ENCODE measurements at regions not wholly inside any gene's neighbourhood (a gene's known extent, or its start where the extent isn't known, plus 50 kb on each side); places are given as distances from the start of the nearest gene placed in this dataset.

GRCh38 chr2:104658904-104659591 lies 194.9 kb upstream of the POU3F3 start:
- TF ChIP-seq CTCF (conservative IDR thresholded peaks at IDR 0.05; ENCODE audit: low read depth in 2 of 2) (no peak), POLR2AphosphoS5 (IDR thresholded peaks at IDR 0.05; ENCODE audit: low read depth) (no peak), EZH2phosphoT487 (IDR thresholded peaks at IDR 0.05; ENCODE audit: unreplicated experiment) (no peak), EZH2 (IDR thresholded peaks at IDR 0.05; ENCODE audit: low read depth, unreplicated experiment) (no peak), JUNB (IDR thresholded peaks at IDR 0.05; ENCODE audit: unreplicated experiment) (no peak), STAT1 (IDR thresholded peaks at IDR 0.05; ENCODE audit: unreplicated experiment) (no peak), CREB1 (CRISPR knock-in tag; IDR thresholded peaks at IDR 0.05; ENCODE audit: low read depth) (no peak), ZNF114 (CRISPR knock-in tag; IDR thresholded peaks at IDR 0.05) (no peak), ZNF331 (CRISPR knock-in tag; IDR thresholded peaks at IDR 0.05; ENCODE audit: low read depth) (no peak)
- TF ChIP-seq, protein P1, sequence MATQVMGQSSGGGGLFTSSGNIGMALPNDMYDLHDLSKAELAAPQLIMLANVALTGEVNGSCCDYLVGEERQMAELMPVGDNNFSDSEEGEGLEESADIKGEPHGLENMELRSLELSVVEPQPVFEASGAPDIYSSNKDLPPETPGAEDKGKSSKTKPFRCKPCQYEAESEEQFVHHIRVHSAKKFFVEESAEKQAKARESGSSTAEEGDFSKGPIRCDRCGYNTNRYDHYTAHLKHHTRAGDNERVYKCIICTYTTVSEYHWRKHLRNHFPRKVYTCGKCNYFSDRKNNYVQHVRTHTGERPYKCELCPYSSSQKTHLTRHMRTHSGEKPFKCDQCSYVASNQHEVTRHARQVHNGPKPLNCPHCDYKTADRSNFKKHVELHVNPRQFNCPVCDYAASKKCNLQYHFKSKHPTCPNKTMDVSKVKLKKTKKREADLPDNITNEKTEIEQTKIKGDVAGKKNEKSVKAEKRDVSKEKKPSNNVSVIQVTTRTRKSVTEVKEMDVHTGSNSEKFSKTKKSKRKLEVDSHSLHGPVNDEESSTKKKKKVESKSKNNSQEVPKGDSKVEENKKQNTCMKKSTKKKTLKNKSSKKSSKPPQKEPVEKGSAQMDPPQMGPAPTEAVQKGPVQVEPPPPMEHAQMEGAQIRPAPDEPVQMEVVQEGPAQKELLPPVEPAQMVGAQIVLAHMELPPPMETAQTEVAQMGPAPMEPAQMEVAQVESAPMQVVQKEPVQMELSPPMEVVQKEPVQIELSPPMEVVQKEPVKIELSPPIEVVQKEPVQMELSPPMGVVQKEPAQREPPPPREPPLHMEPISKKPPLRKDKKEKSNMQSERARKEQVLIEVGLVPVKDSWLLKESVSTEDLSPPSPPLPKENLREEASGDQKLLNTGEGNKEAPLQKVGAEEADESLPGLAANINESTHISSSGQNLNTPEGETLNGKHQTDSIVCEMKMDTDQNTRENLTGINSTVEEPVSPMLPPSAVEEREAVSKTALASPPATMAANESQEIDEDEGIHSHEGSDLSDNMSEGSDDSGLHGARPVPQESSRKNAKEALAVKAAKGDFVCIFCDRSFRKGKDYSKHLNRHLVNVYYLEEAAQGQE (IDR thresholded peaks at IDR 0.05; ENCODE audit: unreplicated experiment) = no peak
- TF ChIP-seq, protein P2, sequence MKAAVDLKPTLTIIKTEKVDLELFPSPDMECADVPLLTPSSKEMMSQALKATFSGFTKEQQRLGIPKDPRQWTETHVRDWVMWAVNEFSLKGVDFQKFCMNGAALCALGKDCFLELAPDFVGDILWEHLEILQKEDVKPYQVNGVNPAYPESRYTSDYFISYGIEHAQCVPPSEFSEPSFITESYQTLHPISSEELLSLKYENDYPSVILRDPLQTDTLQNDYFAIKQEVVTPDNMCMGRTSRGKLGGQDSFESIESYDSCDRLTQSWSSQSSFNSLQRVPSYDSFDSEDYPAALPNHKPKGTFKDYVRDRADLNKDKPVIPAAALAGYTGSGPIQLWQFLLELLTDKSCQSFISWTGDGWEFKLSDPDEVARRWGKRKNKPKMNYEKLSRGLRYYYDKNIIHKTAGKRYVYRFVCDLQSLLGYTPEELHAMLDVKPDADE (IDR thresholded peaks at IDR 0.05) = no peak
- TF ChIP-seq, protein P3, sequence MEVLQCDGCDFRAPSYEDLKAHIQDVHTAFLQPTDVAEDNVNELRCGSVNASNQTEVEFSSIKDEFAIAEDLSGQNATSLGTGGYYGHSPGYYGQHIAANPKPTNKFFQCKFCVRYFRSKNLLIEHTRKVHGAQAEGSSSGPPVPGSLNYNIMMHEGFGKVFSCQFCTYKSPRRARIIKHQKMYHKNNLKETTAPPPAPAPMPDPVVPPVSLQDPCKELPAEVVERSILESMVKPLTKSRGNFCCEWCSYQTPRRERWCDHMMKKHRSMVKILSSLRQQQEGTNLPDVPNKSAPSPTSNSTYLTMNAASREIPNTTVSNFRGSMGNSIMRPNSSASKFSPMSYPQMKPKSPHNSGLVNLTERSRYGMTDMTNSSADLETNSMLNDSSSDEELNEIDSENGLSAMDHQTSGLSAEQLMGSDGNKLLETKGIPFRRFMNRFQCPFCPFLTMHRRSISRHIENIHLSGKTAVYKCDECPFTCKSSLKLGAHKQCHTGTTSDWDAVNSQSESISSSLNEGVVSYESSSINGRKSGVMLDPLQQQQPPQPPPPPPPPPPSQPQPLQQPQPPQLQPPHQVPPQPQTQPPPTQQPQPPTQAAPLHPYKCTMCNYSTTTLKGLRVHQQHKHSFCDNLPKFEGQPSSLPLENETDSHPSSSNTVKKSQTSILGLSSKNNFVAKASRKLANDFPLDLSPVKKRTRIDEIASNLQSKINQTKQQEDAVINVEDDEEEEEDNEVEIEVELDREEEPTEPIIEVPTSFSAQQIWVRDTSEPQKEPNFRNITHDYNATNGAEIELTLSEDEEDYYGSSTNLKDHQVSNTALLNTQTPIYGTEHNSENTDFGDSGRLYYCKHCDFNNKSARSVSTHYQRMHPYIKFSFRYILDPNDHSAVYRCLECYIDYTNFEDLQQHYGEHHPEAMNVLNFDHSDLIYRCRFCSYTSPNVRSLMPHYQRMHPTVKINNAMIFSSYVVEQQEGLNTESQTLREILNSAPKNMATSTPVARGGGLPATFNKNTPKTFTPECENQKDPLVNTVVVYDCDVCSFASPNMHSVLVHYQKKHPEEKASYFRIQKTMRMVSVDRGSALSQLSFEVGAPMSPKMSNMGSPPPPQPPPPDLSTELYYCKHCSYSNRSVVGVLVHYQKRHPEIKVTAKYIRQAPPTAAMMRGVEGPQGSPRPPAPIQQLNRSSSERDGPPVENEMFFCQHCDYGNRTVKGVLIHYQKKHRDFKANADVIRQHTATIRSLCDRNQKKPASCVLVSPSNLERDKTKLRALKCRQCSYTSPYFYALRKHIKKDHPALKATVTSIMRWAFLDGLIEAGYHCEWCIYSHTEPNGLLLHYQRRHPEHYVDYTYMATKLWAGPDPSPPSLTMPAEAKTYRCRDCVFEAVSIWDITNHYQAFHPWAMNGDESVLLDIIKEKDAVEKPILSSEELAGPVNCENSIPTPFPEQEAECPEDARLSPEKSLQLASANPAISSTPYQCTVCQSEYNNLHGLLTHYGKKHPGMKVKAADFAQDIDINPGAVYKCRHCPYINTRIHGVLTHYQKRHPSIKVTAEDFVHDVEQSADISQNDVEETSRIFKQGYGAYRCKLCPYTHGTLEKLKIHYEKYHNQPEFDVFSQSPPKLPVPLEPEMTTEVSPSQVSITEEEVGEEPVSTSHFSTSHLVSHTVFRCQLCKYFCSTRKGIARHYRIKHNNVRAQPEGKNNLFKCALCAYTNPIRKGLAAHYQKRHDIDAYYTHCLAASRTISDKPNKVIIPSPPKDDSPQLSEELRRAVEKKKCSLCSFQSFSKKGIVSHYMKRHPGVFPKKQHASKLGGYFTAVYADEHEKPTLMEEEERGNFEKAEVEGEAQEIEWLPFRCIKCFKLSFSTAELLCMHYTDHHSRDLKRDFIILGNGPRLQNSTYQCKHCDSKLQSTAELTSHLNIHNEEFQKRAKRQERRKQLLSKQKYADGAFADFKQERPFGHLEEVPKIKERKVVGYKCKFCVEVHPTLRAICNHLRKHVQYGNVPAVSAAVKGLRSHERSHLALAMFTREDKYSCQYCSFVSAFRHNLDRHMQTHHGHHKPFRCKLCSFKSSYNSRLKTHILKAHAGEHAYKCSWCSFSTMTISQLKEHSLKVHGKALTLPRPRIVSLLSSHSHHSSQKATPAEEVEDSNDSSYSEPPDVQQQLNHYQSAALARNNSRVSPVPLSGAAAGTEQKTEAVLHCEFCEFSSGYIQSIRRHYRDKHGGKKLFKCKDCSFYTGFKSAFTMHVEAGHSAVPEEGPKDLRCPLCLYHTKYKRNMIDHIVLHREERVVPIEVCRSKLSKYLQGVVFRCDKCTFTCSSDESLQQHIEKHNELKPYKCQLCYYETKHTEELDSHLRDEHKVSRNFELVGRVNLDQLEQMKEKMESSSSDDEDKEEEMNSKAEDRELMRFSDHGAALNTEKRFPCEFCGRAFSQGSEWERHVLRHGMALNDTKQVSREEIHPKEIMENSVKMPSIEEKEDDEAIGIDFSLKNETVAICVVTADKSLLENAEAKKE (CRISPR knock-in tag; IDR thresholded peaks at IDR 0.05) = no peak
